ENCODE measurements at regions not wholly inside any gene's neighbourhood (a gene's known extent, or its start where the extent isn't known, plus 50 kb on each side); places are given as distances from the start of the nearest gene placed in this dataset.

GRCh38 chr6:40194447-40195170 lies 260.3 kb upstream of the MOCS1 start:
- TF ChIP-seq CTCF (conservative IDR thresholded peaks at IDR 0.05), result no peak
- no peak for TF ChIP-seq ZFX (IDR thresholded peaks at IDR 0.05)
